ENCODE measurements at regions not wholly inside any gene's neighbourhood (a gene's known extent, or its start where the extent isn't known, plus 50 kb on each side); places are given as distances from the start of the nearest gene placed in this dataset.

DNA sequence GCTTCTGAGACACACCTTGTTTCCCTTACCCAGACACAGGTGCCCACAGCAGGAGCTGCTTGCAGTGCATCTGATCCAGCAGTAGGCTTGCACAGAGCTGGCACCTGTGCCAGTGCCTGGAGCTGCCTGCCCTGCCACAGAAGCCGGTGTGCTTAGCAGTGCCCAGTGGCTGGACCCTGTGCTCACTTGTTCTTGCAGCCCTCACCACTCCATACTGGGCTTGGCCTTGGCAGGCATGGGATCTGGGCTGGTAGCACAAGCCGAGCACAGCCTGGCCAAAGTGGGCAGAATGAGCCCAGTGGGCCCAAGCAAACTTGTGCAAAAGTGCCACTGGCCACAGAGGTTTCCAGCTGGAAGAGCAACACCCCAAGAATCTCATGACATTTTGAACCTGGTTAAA lies 1950.4 kb downstream of the SUCLG1 start:
- Histone ChIP-seq H3K4me1 (ENCODE audit: low read length) (no peaks in the 10 kb centered on the region), H3K27ac (ENCODE audit: low read length) (no peak overlapping the region), H3K4me2 (ENCODE audit: low read depth, low read length) (no peak overlapping the region), H3K27me3 (replicated peaks; ENCODE audit: insufficient read depth, low read length) (no peaks in the 10 kb centered on the region), H4K20me1 (ENCODE audit: insufficient read depth, low read length) (no peaks in the 10 kb centered on the region), H3K9me3 (replicated peaks; ENCODE audit: insufficient read depth, low read length) (no peaks in the 10 kb centered on the region), H3F3A (ENCODE audit: insufficient read depth, low read length) (no peaks in the 10 kb centered on the region), H3K9me2 (replicated peaks; ENCODE audit: insufficient read depth, low read length) (no peaks in the 10 kb centered on the region), H3K36me3 (replicated peaks; ENCODE audit: insufficient read depth, low read length) (no peaks in the 10 kb centered on the region), H3K4me3 (ENCODE audit: low read length) (no peak overlapping the region), H2AFZ (ENCODE audit: low read length) (no peak overlapping the region), H3K9ac (ENCODE audit: low read length) (no peak overlapping the region), H3K79me2 (ENCODE audit: low read length) (no peaks in the 10 kb centered on the region)
- no peak for DNase-seq
- no peak for TF ChIP-seq EZH2 (optimal IDR thresholded peaks at IDR 0.05; ENCODE audit: low read depth, low read length)
- no peak for TF ChIP-seq CTCF (IDR thresholded peaks at IDR 0.05; ENCODE audit: low read length)
- no peak for TF ChIP-seq EZH2phosphoT487 (IDR thresholded peaks at IDR 0.05; ENCODE audit: low read length)

DNA sequence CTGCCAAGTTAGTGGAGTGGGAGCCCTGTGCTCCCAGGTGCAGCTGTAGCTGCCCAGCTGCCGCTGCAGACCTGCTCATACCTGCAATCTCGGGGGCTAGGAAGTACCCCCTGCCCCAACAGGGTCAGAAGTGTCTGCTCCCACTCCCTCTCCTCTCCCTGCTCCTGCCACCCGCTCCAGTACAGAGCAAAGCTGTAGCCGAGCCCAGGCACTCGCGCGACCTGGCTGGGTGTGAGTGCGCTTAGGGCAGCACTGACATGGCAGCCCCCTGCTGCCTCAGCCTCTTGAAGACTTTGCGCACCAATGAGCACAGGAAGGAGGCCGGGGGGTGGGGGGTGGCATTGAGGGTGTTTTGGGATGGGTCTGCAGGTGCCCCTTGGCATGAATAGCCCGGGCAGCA lies 1951.4 kb downstream of the SUCLG1 start:
- Histone ChIP-seq H3F3A (ENCODE audit: insufficient read depth, low read length) (no peaks in the 10 kb centered on the region), H3K9me3 (replicated peaks; ENCODE audit: insufficient read depth, low read length) (no peaks in the 10 kb centered on the region), H3K36me3 (replicated peaks; ENCODE audit: insufficient read depth, low read length) (no peaks in the 10 kb centered on the region), H3K27me3 (replicated peaks; ENCODE audit: insufficient read depth, low read length) (no peaks in the 10 kb centered on the region), H2AFZ (ENCODE audit: low read length) (no peak overlapping the region), H3K79me2 (ENCODE audit: low read length) (no peaks in the 10 kb centered on the region), H3K27ac (ENCODE audit: low read length) (no peak overlapping the region), H3K9me2 (replicated peaks; ENCODE audit: insufficient read depth, low read length) (no peaks in the 10 kb centered on the region), H3K4me2 (ENCODE audit: low read depth, low read length) (no peak overlapping the region), H3K4me3 (ENCODE audit: low read length) (no peak overlapping the region), H4K20me1 (ENCODE audit: insufficient read depth, low read length) (no peaks in the 10 kb centered on the region), H3K9ac (ENCODE audit: low read length) (no peak overlapping the region), H3K4me1 (ENCODE audit: low read length) (no peaks in the 10 kb centered on the region)
- DNase-seq = no peak
- no peak for TF ChIP-seq EZH2phosphoT487 (IDR thresholded peaks at IDR 0.05; ENCODE audit: low read length)
- TF ChIP-seq EZH2 (optimal IDR thresholded peaks at IDR 0.05; ENCODE audit: low read depth, low read length) = no peak
- TF ChIP-seq CTCF (IDR thresholded peaks at IDR 0.05; ENCODE audit: low read length) = no peak

DNA sequence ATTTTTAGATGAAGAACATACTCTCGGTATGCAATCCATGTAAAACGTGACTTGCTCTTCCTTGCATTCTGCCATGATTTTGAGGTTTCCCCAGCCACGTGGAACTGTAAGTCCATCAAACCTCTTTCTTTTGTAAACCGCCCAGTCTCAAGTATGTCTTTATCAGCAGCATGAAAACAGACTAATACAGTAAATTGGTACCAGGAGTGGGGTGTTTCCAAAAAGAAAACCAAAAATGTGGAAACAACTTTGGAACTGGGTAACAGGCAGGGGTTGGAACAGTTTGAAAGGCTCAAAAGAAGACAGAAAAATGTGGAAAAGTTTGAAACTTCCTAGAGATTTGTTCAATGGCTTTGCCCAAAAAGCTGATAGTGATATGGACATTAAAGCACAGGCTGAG lies 1957.9 kb downstream of the SUCLG1 start:
- H3K79me2 ChIP-seq (ENCODE audit: low read length) = no peaks in the 10 kb centered on the region
- no peak overlapping the region for H2AFZ ChIP-seq (ENCODE audit: low read length)
- H3K9me2 ChIP-seq (replicated peaks; ENCODE audit: insufficient read depth, low read length) = no peaks in the 10 kb centered on the region
- H4K20me1 ChIP-seq (ENCODE audit: insufficient read depth, low read length) = no peaks in the 10 kb centered on the region
- no peak overlapping the region for H3K27ac ChIP-seq (ENCODE audit: low read length)
- no peaks in the 10 kb centered on the region for H3K36me3 ChIP-seq (replicated peaks; ENCODE audit: insufficient read depth, low read length)
- H3K4me2 ChIP-seq (ENCODE audit: low read depth, low read length) = no peak overlapping the region
- no peaks in the 10 kb centered on the region for H3K27me3 ChIP-seq (replicated peaks; ENCODE audit: insufficient read depth, low read length)
- no peak overlapping the region for H3K4me3 ChIP-seq (ENCODE audit: low read length)
- DNase-seq = no peak
- H3K9ac ChIP-seq (ENCODE audit: low read length) = no peak overlapping the region
- no peaks in the 10 kb centered on the region for H3K9me3 ChIP-seq (replicated peaks; ENCODE audit: insufficient read depth, low read length)
- no peaks in the 10 kb centered on the region for H3F3A ChIP-seq (ENCODE audit: insufficient read depth, low read length)
- TF ChIP-seq EZH2phosphoT487 (IDR thresholded peaks at IDR 0.05; ENCODE audit: low read length) = no peak
- no peak for TF ChIP-seq CTCF (IDR thresholded peaks at IDR 0.05; ENCODE audit: low read length)
- TF ChIP-seq EZH2 (optimal IDR thresholded peaks at IDR 0.05; ENCODE audit: low read depth, low read length) = no peak
- no peaks in the 10 kb centered on the region for H3K4me1 ChIP-seq (ENCODE audit: low read length)
